ENCODE measurements at regions not wholly inside any gene's neighbourhood (a gene's known extent, or its start where the extent isn't known, plus 50 kb on each side); places are given as distances from the start of the nearest gene placed in this dataset.

- Mint-ChIP-seq H3K4me3 (no peak overlapping the region), H3K27ac (no peak overlapping the region), H3K9me3 (no peaks in the 10 kb centered on the region; the same call in 2 of the 3 replicates), H3K36me3 (ENCODE audit: low read depth) (no peaks in the 10 kb centered on the region), H3K27me3 (ENCODE audit: insufficient read depth, low read depth, poor library complexity) (no peaks in the 10 kb centered on the region), H3K4me1 (no peaks in the 10 kb centered on the region)
- Histone ChIP-seq H3K9me2 (ENCODE audit: insufficient read depth) (0 out of 2 replicates have a peak, but pooled peaks cover 3% of the 10 kb centered on the region), H2AFZ (no peak overlapping the region), H3K27me3 (ENCODE audit: insufficient read depth) (no peaks in the 10 kb centered on the region), H3F3A (replicated peaks; ENCODE audit: low read depth) (no peaks in the 10 kb centered on the region), H3K4me2 (no peak overlapping the region), H3K4me3 (no peak overlapping the region), H3K4me1 (ENCODE audit: insufficient read depth) (no peaks in the 10 kb centered on the region), H3K27ac (ENCODE audit: low read depth) (no peak overlapping the region), H3K36me3 (ENCODE audit: insufficient read depth) (no peaks in the 10 kb centered on the region), H4K20me1 (replicated peaks; ENCODE audit: insufficient read depth) (no peaks in the 10 kb centered on the region), H3K79me2 (replicated peaks; ENCODE audit: insufficient read depth) (no peaks in the 10 kb centered on the region)
- ATAC-seq, result no peak
- DNase-seq (ENCODE audit: low spot score), result no peak
- TF ChIP-seq EZH2 (IDR thresholded peaks at IDR 0.05; ENCODE audit: low read depth, unreplicated experiment) (no peak), POLR2AphosphoS5 (IDR thresholded peaks at IDR 0.05; ENCODE audit: low read depth) (no peak), CREB1 (CRISPR knock-in tag; IDR thresholded peaks at IDR 0.05; ENCODE audit: low read depth) (no peak)
These were observed 535.4 kb downstream of the ADRA2A start for GRCh38 chr10:111612273-111612672.

DNA sequence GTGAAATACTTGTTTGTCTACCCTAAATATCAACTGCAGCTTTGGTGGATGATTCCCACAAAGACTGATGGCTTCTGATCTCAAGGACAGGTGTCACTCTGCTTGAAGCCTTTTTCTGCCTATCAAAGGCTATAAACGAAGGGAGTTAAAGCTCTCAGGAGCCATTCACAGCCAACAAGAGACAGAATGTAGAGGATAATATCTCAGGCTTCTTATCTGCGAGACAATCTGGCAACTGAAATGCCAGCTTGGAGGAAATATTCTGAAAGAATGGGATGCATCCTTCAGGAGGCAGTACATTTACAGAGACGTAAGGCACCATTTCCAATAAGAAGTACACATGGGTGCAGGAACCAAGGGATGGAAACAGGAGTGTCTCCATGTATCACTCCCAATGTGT is 549.4 kb downstream of the GPAM start:
- no peaks in the 10 kb centered on the region for H3F3A ChIP-seq (replicated peaks; ENCODE audit: low read depth)
- H3K4me1 ChIP-seq (ENCODE audit: insufficient read depth), result no peaks in the 10 kb centered on the region
- H3K36me3 ChIP-seq (ENCODE audit: insufficient read depth), result no peaks in the 10 kb centered on the region
- Mint-ChIP-seq H3K4me1 (no peaks in the 10 kb centered on the region), H3K27ac (no peak overlapping the region), H3K4me3 (no peak overlapping the region), H3K9me3 (peaks cover 35% of the 10 kb centered on the region), H3K27me3 (ENCODE audit: insufficient read depth, low read depth, poor library complexity) (peaks cover 3% of the 10 kb centered on the region), H3K36me3 (ENCODE audit: low read depth) (peaks cover 22% of the 10 kb centered on the region)
- TF ChIP-seq POLR2AphosphoS5 (IDR thresholded peaks at IDR 0.05; ENCODE audit: low read depth) (no peak), ZNF331 (CRISPR knock-in tag; IDR thresholded peaks at IDR 0.05; ENCODE audit: low read depth) (no peak), EZH2phosphoT487 (IDR thresholded peaks at IDR 0.05; ENCODE audit: unreplicated experiment) (no peak)
- no peak overlapping the region for H3K4me2 ChIP-seq
- no peak overlapping the region for H2AFZ ChIP-seq
- ATAC-seq, result no peak
- H3K79me2 ChIP-seq (replicated peaks; ENCODE audit: insufficient read depth), result no peaks in the 10 kb centered on the region
- no peaks in the 10 kb centered on the region for H4K20me1 ChIP-seq (replicated peaks; ENCODE audit: insufficient read depth)
- 0 out of 2 replicates have a peak, but pooled peaks cover 5% of the 10 kb centered on the region for H3K9me2 ChIP-seq (ENCODE audit: insufficient read depth)
- no peak overlapping the region for H3K27ac ChIP-seq (ENCODE audit: low read depth)
- no peak overlapping the region for H3K4me3 ChIP-seq
- no peak for DNase-seq (ENCODE audit: low spot score)
- H3K27me3 ChIP-seq (ENCODE audit: insufficient read depth), result no peaks in the 10 kb centered on the region

- no peak overlapping the region for H3K4me3 Mint-ChIP-seq
- TF ChIP-seq POLR2AphosphoS5 (IDR thresholded peaks at IDR 0.05; ENCODE audit: low read depth) (no peak), EZH2phosphoT487 (IDR thresholded peaks at IDR 0.05; ENCODE audit: unreplicated experiment) (no peak), ZNF331 (CRISPR knock-in tag; IDR thresholded peaks at IDR 0.05; ENCODE audit: low read depth) (no peak), EZH2 (IDR thresholded peaks at IDR 0.05; ENCODE audit: low read depth, unreplicated experiment) (no peak), CTCF (conservative IDR thresholded peaks at IDR 0.05; ENCODE audit: low read depth in 2 of 2) (no peak), STAT1 (IDR thresholded peaks at IDR 0.05; ENCODE audit: unreplicated experiment) (no peak), NANOG (IDR thresholded peaks at IDR 0.05; ENCODE audit: borderline replicate concordance) (no peak)
- TF ChIP-seq, protein P1, sequence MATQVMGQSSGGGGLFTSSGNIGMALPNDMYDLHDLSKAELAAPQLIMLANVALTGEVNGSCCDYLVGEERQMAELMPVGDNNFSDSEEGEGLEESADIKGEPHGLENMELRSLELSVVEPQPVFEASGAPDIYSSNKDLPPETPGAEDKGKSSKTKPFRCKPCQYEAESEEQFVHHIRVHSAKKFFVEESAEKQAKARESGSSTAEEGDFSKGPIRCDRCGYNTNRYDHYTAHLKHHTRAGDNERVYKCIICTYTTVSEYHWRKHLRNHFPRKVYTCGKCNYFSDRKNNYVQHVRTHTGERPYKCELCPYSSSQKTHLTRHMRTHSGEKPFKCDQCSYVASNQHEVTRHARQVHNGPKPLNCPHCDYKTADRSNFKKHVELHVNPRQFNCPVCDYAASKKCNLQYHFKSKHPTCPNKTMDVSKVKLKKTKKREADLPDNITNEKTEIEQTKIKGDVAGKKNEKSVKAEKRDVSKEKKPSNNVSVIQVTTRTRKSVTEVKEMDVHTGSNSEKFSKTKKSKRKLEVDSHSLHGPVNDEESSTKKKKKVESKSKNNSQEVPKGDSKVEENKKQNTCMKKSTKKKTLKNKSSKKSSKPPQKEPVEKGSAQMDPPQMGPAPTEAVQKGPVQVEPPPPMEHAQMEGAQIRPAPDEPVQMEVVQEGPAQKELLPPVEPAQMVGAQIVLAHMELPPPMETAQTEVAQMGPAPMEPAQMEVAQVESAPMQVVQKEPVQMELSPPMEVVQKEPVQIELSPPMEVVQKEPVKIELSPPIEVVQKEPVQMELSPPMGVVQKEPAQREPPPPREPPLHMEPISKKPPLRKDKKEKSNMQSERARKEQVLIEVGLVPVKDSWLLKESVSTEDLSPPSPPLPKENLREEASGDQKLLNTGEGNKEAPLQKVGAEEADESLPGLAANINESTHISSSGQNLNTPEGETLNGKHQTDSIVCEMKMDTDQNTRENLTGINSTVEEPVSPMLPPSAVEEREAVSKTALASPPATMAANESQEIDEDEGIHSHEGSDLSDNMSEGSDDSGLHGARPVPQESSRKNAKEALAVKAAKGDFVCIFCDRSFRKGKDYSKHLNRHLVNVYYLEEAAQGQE (IDR thresholded peaks at IDR 0.05; ENCODE audit: unreplicated experiment), result no peak
- TF ChIP-seq, protein P2, sequence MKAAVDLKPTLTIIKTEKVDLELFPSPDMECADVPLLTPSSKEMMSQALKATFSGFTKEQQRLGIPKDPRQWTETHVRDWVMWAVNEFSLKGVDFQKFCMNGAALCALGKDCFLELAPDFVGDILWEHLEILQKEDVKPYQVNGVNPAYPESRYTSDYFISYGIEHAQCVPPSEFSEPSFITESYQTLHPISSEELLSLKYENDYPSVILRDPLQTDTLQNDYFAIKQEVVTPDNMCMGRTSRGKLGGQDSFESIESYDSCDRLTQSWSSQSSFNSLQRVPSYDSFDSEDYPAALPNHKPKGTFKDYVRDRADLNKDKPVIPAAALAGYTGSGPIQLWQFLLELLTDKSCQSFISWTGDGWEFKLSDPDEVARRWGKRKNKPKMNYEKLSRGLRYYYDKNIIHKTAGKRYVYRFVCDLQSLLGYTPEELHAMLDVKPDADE (IDR thresholded peaks at IDR 0.05), result no peak
These were observed 537.5 kb downstream of the GPAM start for GRCh38 chr10:111646021-111646420.

More at GRCh38 chr10:111646021-111646420, 537.5 kb downstream of the GPAM start:
- no peak for DNase-seq (ENCODE audit: low spot score)
- no peak overlapping the region for H3K4me2 ChIP-seq
- no peak for ATAC-seq
- H3K79me2 ChIP-seq (replicated peaks; ENCODE audit: insufficient read depth), result no peaks in the 10 kb centered on the region
- H2AFZ ChIP-seq, result no peak overlapping the region
- no peaks in the 10 kb centered on the region for H3F3A ChIP-seq (replicated peaks; ENCODE audit: low read depth)
- Mint-ChIP-seq H3K4me1 (no peaks in the 10 kb centered on the region), H3K9me3 (peaks cover 31% of the 10 kb centered on the region), H3K27me3 (ENCODE audit: insufficient read depth, low read depth, poor library complexity) (no peaks in the 10 kb centered on the region), H3K27ac (no peak overlapping the region), H3K36me3 (ENCODE audit: low read depth) (peaks cover 20% of the 10 kb centered on the region)
- no peaks in the 10 kb centered on the region for H4K20me1 ChIP-seq (replicated peaks; ENCODE audit: insufficient read depth)
- no peak overlapping the region for H3K27ac ChIP-seq (ENCODE audit: low read depth)
- no peaks in the 10 kb centered on the region for H3K4me1 ChIP-seq (ENCODE audit: insufficient read depth)
- H3K36me3 ChIP-seq (ENCODE audit: insufficient read depth), result 0 out of 2 replicates have a peak, but pooled peaks cover 7% of the 10 kb centered on the region
- no peak overlapping the region for H3K4me3 ChIP-seq
- no peaks in the 10 kb centered on the region; the same call in 1 of the 2 replicates for H3K9me2 ChIP-seq (ENCODE audit: insufficient read depth)
- no peaks in the 10 kb centered on the region for H3K27me3 ChIP-seq (ENCODE audit: insufficient read depth)
